Coronary artery (tissue), 2 donors: ENCODE measurements at regions not wholly inside any gene's neighbourhood (a gene's known extent, or its start where the extent isn't known, plus 50 kb on each side); places are given as distances from the start of the nearest gene placed in this dataset.

Experiments
- DNase-seq: peaks from one replicate; pipeline ENCODE4 v3.0.0-alpha.2; 2017; ENCODE audit warnings: low spot score
- H3K27ac ChIP-seq, 2 donors: fragments of 200-600 bp; sonication (generic); one replicate each; pipeline ENCODE4 v1.5.1; 2016 to 2019
- H3K4me3 ChIP-seq: fragments of 200-600 bp; sonication (generic); 2 replicates; pipeline ENCODE4 v1.5.1; 2016; ENCODE audit warnings: mild to moderate bottlenecking, moderate library complexity
- TF ChIP-seq, protein P1 (sequence below): fragments of 200-600 bp; sonication (generic); IDR thresholded peaks from one replicate; pipeline ENCODE4 v1.5.1; 2019; ENCODE audit warnings: antibody characterized with exemption

DNA sequence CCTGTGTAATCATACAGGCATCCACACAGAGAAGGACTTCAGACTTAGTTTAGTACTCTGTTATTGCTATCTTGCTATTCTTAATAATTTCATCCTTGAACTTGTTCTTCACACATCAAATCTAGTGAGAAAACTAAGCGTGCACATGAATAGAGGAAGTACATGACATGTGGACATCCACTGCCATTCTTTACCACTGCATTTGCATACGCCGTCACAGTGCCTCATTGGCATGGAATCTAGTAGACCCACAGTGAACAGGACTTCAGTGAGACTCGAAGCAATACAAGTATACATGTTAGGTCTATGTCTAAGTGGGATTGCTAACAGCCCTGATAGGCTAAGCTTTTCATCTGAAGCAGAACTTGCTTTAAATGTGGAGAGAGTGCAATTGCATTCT lies 592.1 kb downstream of the TLE4 start:
- TF ChIP-seq, protein P1, sequence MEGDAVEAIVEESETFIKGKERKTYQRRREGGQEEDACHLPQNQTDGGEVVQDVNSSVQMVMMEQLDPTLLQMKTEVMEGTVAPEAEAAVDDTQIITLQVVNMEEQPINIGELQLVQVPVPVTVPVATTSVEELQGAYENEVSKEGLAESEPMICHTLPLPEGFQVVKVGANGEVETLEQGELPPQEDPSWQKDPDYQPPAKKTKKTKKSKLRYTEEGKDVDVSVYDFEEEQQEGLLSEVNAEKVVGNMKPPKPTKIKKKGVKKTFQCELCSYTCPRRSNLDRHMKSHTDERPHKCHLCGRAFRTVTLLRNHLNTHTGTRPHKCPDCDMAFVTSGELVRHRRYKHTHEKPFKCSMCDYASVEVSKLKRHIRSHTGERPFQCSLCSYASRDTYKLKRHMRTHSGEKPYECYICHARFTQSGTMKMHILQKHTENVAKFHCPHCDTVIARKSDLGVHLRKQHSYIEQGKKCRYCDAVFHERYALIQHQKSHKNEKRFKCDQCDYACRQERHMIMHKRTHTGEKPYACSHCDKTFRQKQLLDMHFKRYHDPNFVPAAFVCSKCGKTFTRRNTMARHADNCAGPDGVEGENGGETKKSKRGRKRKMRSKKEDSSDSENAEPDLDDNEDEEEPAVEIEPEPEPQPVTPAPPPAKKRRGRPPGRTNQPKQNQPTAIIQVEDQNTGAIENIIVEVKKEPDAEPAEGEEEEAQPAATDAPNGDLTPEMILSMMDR = no peak
- Histone ChIP-seq H3K4me3 (no peak overlapping the region), H3K27ac (no peak overlapping the region)
- no peak for DNase-seq

DNA sequence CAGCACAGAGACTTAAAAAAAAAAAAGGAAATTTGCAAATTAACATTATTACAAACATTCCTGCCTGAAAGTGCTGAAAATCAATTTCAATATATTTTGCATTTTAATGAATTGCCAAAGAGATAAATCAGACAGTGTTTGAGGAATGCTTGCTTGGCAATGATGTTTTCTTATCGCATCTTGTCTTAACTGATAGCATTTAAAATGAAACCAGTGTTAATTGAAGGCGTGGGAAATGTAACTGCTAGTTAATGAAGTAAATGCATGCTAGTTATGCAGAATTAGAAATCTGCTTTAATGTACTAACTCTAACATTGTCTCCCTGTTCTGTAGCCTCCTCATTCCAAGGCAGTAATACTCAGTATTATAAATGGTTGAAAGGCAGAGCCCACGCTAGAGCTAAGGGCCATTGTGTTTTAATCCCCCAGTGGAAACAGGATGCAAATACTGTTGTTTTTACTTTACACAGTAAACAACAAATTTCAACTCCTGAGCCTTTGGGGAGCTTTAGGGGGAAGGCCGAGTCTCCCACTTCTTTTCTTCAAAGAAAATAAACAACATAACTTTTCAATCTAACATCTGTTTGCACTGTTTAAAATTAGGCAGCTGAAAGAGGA lies 586.9 kb downstream of the TLE4 start:
- TF ChIP-seq, protein P1 = no peak
- no peak overlapping the region for H3K27ac ChIP-seq
- no peak for DNase-seq
- no peak overlapping the region for H3K4me3 ChIP-seq

DNA sequence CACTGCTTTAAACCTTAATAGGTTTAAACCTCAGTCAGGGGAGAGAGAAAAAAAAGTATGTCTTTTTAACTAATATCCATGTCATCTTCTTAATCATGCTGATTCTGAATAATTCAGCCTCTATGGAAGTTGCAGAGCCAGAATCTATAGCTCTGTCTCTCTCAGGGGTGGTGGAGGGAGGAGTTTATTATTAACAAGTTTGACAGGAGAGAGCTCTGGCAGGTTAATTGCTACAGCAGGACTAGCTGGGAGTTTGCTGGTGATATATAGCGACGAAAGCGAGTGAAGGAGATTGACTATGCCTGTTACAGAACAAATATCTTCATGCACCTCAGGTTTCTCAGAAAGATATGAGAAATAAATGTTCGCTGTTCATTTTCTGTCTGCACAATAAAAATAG lies 586.4 kb downstream of the TLE4 start:
- no peak for DNase-seq
- Histone ChIP-seq H3K4me3 (no peak overlapping the region), H3K27ac (no peak overlapping the region)
- TF ChIP-seq, protein P1 = no peak

DNA sequence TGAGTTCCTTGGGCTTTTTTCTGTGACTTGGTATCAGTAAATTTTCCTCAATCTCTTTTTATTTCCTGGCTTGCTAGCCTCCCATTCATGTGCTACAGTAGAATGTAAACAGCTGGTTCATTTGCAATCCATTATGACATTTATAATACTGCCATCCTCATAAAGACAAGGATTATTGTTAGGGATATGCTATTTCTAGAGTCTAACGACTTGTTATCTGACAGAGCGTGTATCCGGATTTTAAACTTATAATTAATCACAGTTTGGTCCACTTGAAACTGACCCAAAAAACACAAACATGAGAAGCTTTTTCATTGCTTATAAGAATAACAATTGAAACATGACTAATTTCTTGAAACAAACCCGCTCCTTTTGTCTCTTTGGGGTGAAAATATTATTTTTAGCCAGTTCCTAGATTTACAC lies 585.8 kb downstream of the TLE4 start:
- no peak overlapping the region for H3K4me3 ChIP-seq
- no peak for DNase-seq
- TF ChIP-seq, protein P1 = no peak
- H3K27ac ChIP-seq = no peak overlapping the region

DNA sequence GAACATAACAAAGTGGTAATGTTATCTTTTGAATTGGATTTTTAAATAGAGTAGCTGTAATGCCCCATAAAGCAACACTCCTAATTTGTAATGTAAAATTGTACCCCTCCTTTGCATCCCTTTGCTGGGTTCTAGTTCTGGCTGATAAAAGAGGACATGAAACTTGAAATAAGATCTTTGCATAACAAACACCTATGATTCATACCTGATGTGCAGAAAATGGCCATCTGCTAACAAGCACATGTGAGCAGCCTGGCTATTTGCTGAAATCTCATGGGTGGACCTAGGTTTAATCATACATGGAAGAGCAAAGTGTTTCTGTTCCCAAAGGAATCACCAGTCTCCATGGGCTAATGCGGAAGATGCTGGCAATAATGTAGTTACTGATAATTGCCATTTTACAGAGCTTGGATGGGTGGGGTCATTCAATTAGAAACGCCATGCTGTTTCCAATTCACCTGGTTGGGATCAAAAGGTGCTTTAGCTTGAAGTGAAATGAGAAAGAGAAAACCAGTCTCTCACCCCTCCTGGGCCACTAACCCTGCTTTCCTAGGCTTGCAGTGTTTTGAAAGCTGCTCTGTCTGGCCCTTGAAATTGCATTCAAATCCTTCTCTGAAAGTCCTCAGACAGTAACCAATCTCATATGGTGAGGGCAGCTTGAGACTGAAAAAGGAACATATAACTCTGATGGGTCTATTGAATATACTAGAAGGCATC lies 585.1 kb downstream of the TLE4 start:
- Histone ChIP-seq H3K27ac (no peak overlapping the region), H3K4me3 (no peak overlapping the region)
- DNase-seq = no peak
- TF ChIP-seq, protein P1 = no peak

DNA sequence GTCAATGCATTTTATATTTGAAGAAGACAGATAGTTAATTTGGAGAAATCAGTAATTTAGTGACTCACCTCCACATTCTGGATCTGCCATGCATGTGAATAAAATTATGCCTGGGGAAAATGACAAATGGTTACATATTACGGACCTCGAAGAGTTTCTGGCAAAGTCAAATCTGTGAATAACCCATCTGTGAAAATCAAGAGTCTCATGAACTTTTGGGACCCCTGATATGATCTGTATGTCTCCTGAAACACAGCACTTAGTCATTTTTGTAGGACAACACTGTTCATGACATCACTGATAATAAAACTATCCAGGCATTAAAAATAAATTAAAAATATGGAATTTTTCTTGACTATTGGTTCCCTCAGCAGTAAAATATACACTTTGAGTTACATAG lies 584.5 kb downstream of the TLE4 start:
- DNase-seq = no peak
- H3K4me3 ChIP-seq = no peak overlapping the region
- TF ChIP-seq, protein P1 = no peak
- no peak overlapping the region for H3K27ac ChIP-seq

DNA sequence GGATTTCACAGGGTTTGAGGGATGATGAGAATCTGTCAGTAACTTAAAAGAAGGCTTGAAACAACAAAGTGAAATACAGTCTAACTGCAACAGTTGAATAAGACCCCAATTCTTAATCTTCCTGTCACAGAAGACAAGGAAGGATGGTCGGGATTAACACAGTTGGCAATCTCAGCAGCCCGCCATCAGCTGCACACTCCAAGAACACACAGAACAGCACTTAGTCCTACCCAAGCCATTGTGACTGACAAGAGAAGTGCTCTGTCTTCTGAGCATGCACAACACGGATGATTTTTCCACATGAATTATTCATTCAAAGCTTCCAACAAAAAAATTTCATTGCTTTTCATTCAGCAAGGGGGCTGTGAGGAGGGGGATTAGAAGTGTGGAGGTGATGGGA lies 576.1 kb downstream of the TLE4 start:
- H3K27ac ChIP-seq = no peak overlapping the region
- H3K4me3 ChIP-seq = no peak overlapping the region
- no peak for DNase-seq
- TF ChIP-seq, protein P1 = no peak
